Astrocyte (in vitro differentiated cells and primary cell): ENCODE measurements at regions not wholly inside any gene's neighbourhood (a gene's known extent, or its start where the extent isn't known, plus 50 kb on each side); places are given as distances from the start of the nearest gene placed in this dataset.

Source experiments
- DNase-seq: peaks from one replicate; pipeline ENCODE4 v3.0.0-alpha.2; 2010; ENCODE audit warnings: low read depth
- FAIRE-seq: peaks from 2 replicates; lab custom pipeline; 2011; peaks lifted over from hg19 to GRCh38; lab: Jason Lieb, UNC
- H2AFZ ChIP-seq: 2 replicates; pipeline ENCODE4 v1.6.0; 2012; ENCODE audit warnings: low read depth, low read length, inconsistent platforms
- H3K27ac ChIP-seq: 2 replicates; pipeline ENCODE4 v1.5.1; 2011; ENCODE audit warnings: low read depth, low read length, inconsistent platforms
- H3K27me3 ChIP-seq: 2 replicates; pipeline ENCODE4 v1.6.0; 2011; ENCODE audit warnings: low read length, inconsistent platforms; ENCODE audit not compliant: insufficient read depth
- H3K36me3 ChIP-seq: 2 replicates; pipeline ENCODE4 v1.5.1; 2011; ENCODE audit warnings: low read length, inconsistent platforms; ENCODE audit not compliant: insufficient read depth
- H3K4me1 ChIP-seq: 2 replicates; pipeline ENCODE4 v1.5.1; 2011; ENCODE audit warnings: low read length, inconsistent platforms; ENCODE audit not compliant: insufficient read depth
- H3K4me2 ChIP-seq: 2 replicates; pipeline ENCODE4 v1.6.0; 2012; ENCODE audit warnings: low read length, inconsistent platforms
- H3K4me3 ChIP-seq: 2 replicates; pipeline ENCODE4 v1.5.1; 2011; ENCODE audit warnings: low read depth, mild to moderate bottlenecking, low read length, inconsistent platforms; ENCODE audit not compliant: insufficient read depth
- H3K79me2 ChIP-seq: 2 replicates; pipeline ENCODE4 v1.6.0; 2012; ENCODE audit warnings: mild to moderate bottlenecking, low read length, inconsistent platforms; ENCODE audit not compliant: insufficient read depth
- H3K9ac ChIP-seq: 2 replicates; pipeline ENCODE4 v1.6.0; 2012; ENCODE audit warnings: mild to moderate bottlenecking, low read length, inconsistent platforms
- H3K9me3 ChIP-seq: 2 replicates; pipeline ENCODE4 v1.5.1; 2012; ENCODE audit warnings: low read depth, mild to moderate bottlenecking, low read length, inconsistent platforms; ENCODE audit not compliant: insufficient read depth
- H4K20me1 ChIP-seq: 2 replicates; pipeline ENCODE4 v1.6.0; 2012; ENCODE audit warnings: low read length, inconsistent platforms; ENCODE audit not compliant: insufficient read depth
- H3K27ac Mint-ChIP-seq: one replicate; pipeline ENCODE4 v1.8.0; 2021; ENCODE audit warnings: mild to moderate bottlenecking, mixed read lengths; ENCODE audit not compliant: unreplicated experiment
- H3K27me3 Mint-ChIP-seq: one replicate; pipeline ENCODE4 v1.8.0; 2021; ENCODE audit warnings: low read depth, mixed read lengths; ENCODE audit not compliant: unreplicated experiment
- H3K36me3 Mint-ChIP-seq: one replicate; pipeline ENCODE4 v1.8.0; 2021; ENCODE audit warnings: low read depth, mixed read lengths; ENCODE audit not compliant: unreplicated experiment
- H3K4me1 Mint-ChIP-seq: one replicate; pipeline ENCODE4 v1.8.0; 2021; ENCODE audit warnings: low read depth, mixed read lengths; ENCODE audit not compliant: unreplicated experiment
- H3K4me3 Mint-ChIP-seq: one replicate; pipeline ENCODE4 v1.8.0; 2021; ENCODE audit warnings: mild to moderate bottlenecking, moderate library complexity, mixed read lengths; ENCODE audit not compliant: unreplicated experiment
- H3K9me3 Mint-ChIP-seq: one replicate; pipeline ENCODE4 v1.8.0; 2021; ENCODE audit warnings: mild to moderate bottlenecking, mixed read lengths; ENCODE audit not compliant: unreplicated experiment
- CTCF ChIP-seq: IDR thresholded peaks from 2 replicates; pipeline ENCODE4 v1.5.1; 2011; ENCODE audit warnings: low read depth, mild to moderate bottlenecking, inconsistent platforms, low read length, moderate library complexity; ENCODE audit not compliant: insufficient read depth
- EZH2 ChIP-seq: IDR thresholded peaks from 2 replicates; pipeline ENCODE4 v1.6.1; 2012; ENCODE audit warnings: mild to moderate bottlenecking, low read length, inconsistent platforms; ENCODE audit not compliant: insufficient read depth

GRCh38 chr5:174532455-174533453 is 191.6 kb upstream of the MSX2 start:
- Histone ChIP-seq H3K4me1 (peaks cover 42% of the 10 kb centered on the region), H3K4me2 (peak overlapping the region; percentile 78), H3K9me3 (no peaks in the 10 kb centered on the region), H3K27me3 (no peaks in the 10 kb centered on the region), H4K20me1 (no peaks in the 10 kb centered on the region), H3K36me3 (no peaks in the 10 kb centered on the region), H3K27ac (peak overlapping the region; percentile 90), H3K9ac (peak overlapping the region; percentile 68), H3K4me3 (peak overlapping the region; percentile 30), H2AFZ (peak overlapping the region; percentile 39), H3K79me2 (no peaks in the 10 kb centered on the region)
- Mint-ChIP-seq H3K4me1 (peaks cover 26% of the 10 kb centered on the region), H3K4me3 (no peak overlapping the region), H3K9me3 (no peaks in the 10 kb centered on the region), H3K27ac (peak overlapping the region; percentile 90), H3K36me3 (no peaks in the 10 kb centered on the region), H3K27me3 (no peaks in the 10 kb centered on the region)
- DNase-seq (peak; percentile 96), FAIRE-seq (peak; percentile 32)
- TF ChIP-seq CTCF = no peak
- TF ChIP-seq EZH2 = no peak

- H3K36me3 Mint-ChIP-seq = no peaks in the 10 kb centered on the region
- H3K4me3 Mint-ChIP-seq = no peak overlapping the region
- H3K79me2 ChIP-seq = no peaks in the 10 kb centered on the region
- peak overlapping the region; percentile 53 for H2AFZ ChIP-seq
- FAIRE-seq (peak; percentile 17), DNase-seq (peak; percentile 96)
- H3K27me3 ChIP-seq = no peaks in the 10 kb centered on the region
- H3K9ac ChIP-seq = peak overlapping the region; percentile 68
- peak overlapping the region; percentile 78 for H3K4me2 ChIP-seq
- peak overlapping the region; percentile 22 for H3K4me3 ChIP-seq
- no peaks in the 10 kb centered on the region for H3K36me3 ChIP-seq
- H4K20me1 ChIP-seq = no peaks in the 10 kb centered on the region
- peaks cover 26% of the 10 kb centered on the region for H3K4me1 Mint-ChIP-seq
- peaks cover 42% of the 10 kb centered on the region for H3K4me1 ChIP-seq
- TF ChIP-seq CTCF = no peak
- no peak for TF ChIP-seq EZH2
- H3K27ac ChIP-seq = peak overlapping the region; percentile 90
- no peaks in the 10 kb centered on the region for H3K9me3 ChIP-seq
- H3K27me3 Mint-ChIP-seq = no peaks in the 10 kb centered on the region
- H3K9me3 Mint-ChIP-seq = no peaks in the 10 kb centered on the region
- peak overlapping the region; percentile 67 for H3K27ac Mint-ChIP-seq
Observed at GRCh38 chr5:174533751-174534241, 190.6 kb upstream of the MSX2 start.
